Liver (tissue), 8 donors: ENCODE measurements at regions not wholly inside any gene's neighbourhood (a gene's known extent, or its start where the extent isn't known, plus 50 kb on each side); places are given as distances from the start of the nearest gene placed in this dataset.

Experiments used
- DNase-seq: peaks from one replicate; pipeline ENCODE4 v3.0.0-alpha.2; 2017; ENCODE audit warnings: low spot score
- H3K27ac ChIP-seq, 2 donors: one replicate each; pipeline ENCODE4 v1.7.0; 2013; ENCODE audit warnings: inconsistent platforms in 2 of 2, low read length in 2 of 2, control low read depth in 1 of 2, low read depth in 1 of 2, mild to moderate bottlenecking in 1 of 2
- H3K27me3 ChIP-seq, 4 donors: one replicate each; pipeline versions ENCODE4 v1.6.1 to v1.7.0; 2013; ENCODE audit warnings: low read length in 3 of 4, inconsistent platforms in 1 of 4, mild to moderate bottlenecking in 1 of 4, moderate library complexity in 1 of 4; ENCODE audit not compliant: control insufficient read depth in 4 of 4, insufficient read depth in 4 of 4
- H3K36me3 ChIP-seq, 4 donors: one replicate each; pipeline versions ENCODE4 v1.6.1 to v1.7.0; 2013; ENCODE audit warnings: low read length in 3 of 4, mild to moderate bottlenecking in 3 of 4, low read depth in 1 of 4, moderate library complexity in 1 of 4; ENCODE audit not compliant: control insufficient read depth in 4 of 4, insufficient read depth in 3 of 4
- H3K4me1 ChIP-seq, 4 donors: one replicate each; pipeline versions ENCODE4 v1.6.1 to v1.7.0; 2013; ENCODE audit warnings: low read length in 3 of 4, mild to moderate bottlenecking in 3 of 4, moderate library complexity in 1 of 4; ENCODE audit not compliant: control insufficient read depth in 4 of 4, insufficient read depth in 4 of 4
- H3K4me3 ChIP-seq, 3 donors: one replicate each; pipeline versions ENCODE4 v1.6.1 to v1.7.0; 2013; ENCODE audit warnings: low read length in 3 of 3, control low read depth in 1 of 3, low read depth in 1 of 3, mild to moderate bottlenecking in 1 of 3
- H3K9ac ChIP-seq, 2 donors: one replicate each; pipeline ENCODE4 v1.7.0; 2013; ENCODE audit warnings: low read length in 2 of 2, mild to moderate bottlenecking in 2 of 2, moderate library complexity in 2 of 2, control low read depth in 1 of 2, low read depth in 1 of 2
- H3K9me3 ChIP-seq, 4 donors: one replicate each; pipeline versions ENCODE4 v1.6.1 to v1.7.0; 2013; ENCODE audit warnings: low read length in 3 of 4; ENCODE audit not compliant: control insufficient read depth in 4 of 4
- ATF3 ChIP-seq: IDR thresholded peaks from 2 replicates; pipeline ENCODE4 v1.6.1; 2016; ENCODE audit warnings: antibody characterized with exemption
- EGR1 ChIP-seq, 2 donors: IDR thresholded peaks; 2 replicates each; pipeline ENCODE4 v1.6.1; 2016 to 2018; ENCODE audit warnings: antibody characterized with exemption in 2 of 2, low read depth in 2 of 2
- FOXA1 ChIP-seq: IDR thresholded peaks from 2 replicates; pipeline ENCODE4 v1.6.1; 2016; ENCODE audit warnings: antibody characterized with exemption
- FOXA2 ChIP-seq: IDR thresholded peaks from 2 replicates; pipeline ENCODE4 v1.6.1; 2016; ENCODE audit warnings: antibody characterized with exemption
- GABPA ChIP-seq, 2 donors: IDR thresholded peaks in 1 of 2; conservative IDR thresholded peaks in 1 of 2; 2 replicates each; pipeline ENCODE4 v1.6.1; 2016; ENCODE audit warnings: antibody characterized with exemption in 2 of 2, mild to moderate bottlenecking in 1 of 2, moderate library complexity in 1 of 2
- JUND ChIP-seq, 2 donors: IDR thresholded peaks; 2 replicates each; pipeline ENCODE4 v1.6.1; 2016; ENCODE audit warnings: antibody characterized with exemption in 2 of 2
- NR2F2 ChIP-seq: IDR thresholded peaks from 2 replicates; pipeline ENCODE4 v1.6.1; 2016; ENCODE audit warnings: antibody characterized with exemption
- RAD21 ChIP-seq, 2 donors: IDR thresholded peaks; 2 replicates each; pipeline ENCODE4 v1.6.1; 2016; ENCODE audit warnings: antibody characterized with exemption in 2 of 2, mild to moderate bottlenecking in 2 of 2
- RXRA ChIP-seq, 2 donors: IDR thresholded peaks; 2 replicates each; pipeline ENCODE4 v1.6.1; 2017 to 2018; ENCODE audit warnings: antibody characterized with exemption in 2 of 2, mild to moderate bottlenecking in 1 of 2
- SP1 ChIP-seq: IDR thresholded peaks from 2 replicates; pipeline ENCODE4 v1.6.1; 2018; ENCODE audit warnings: antibody characterized with exemption, mild to moderate bottlenecking
- TAF1 ChIP-seq: conservative IDR thresholded peaks from 2 replicates; pipeline ENCODE4 v1.6.1; 2016; ENCODE audit warnings: antibody characterized with exemption, mild to moderate bottlenecking
- YY1 ChIP-seq: IDR thresholded peaks from 2 replicates; pipeline ENCODE4 v1.6.1; 2016; ENCODE audit warnings: antibody characterized with exemption, mild to moderate bottlenecking
- ZBTB33 ChIP-seq: IDR thresholded peaks from 2 replicates; pipeline ENCODE4 v1.6.1; 2016; ENCODE audit warnings: antibody characterized with exemption
- WGBS: extraction: QIAGEN DNeasy Blood & Tissue Kit; methylation state at CpG from one replicate; pipeline ENCODE4 v1.1.7; 2013; 5-methylcytosine and 5-hydroxymethylcytosine counted together
- TF ChIP-seq, protein P1 (sequence below): IDR thresholded peaks from 2 replicates; pipeline ENCODE4 v1.6.1; 2016; ENCODE audit warnings: antibody characterized with exemption
- TF ChIP-seq, protein P2 (sequence below): fragments of 150-350 bp; IDR thresholded peaks from 2 replicates; pipeline ENCODE4 v1.5.1; 2017; ENCODE audit warnings: improper control_type of control experiment, low read depth, low read length; ENCODE audit not compliant: missing input control
- donor health status: healthy.
- donor health status: healthy.
- donor health status: healthy.
- donor health status: healthy.
- donor health status: healthy.

GRCh38 chr3:180808823-180809575 lies 103.5 kb upstream of the FXR1 start (continued):
- TF ChIP-seq RXRA (IDR thresholded peaks at IDR 0.05), result no peak
- TF ChIP-seq YY1, result no peak
- TF ChIP-seq GABPA (IDR thresholded peaks at IDR 0.05 in 1 of 2, conservative IDR thresholded peaks at IDR 0.05 in 1 of 2), result no peak
- TF ChIP-seq FOXA1, result no peak
- TF ChIP-seq, protein P1, sequence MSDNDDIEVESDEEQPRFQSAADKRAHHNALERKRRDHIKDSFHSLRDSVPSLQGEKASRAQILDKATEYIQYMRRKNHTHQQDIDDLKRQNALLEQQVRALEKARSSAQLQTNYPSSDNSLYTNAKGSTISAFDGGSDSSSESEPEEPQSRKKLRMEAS, result no peak
- TF ChIP-seq FOXA2, result no peak

GRCh38 chr3:180820400-180820799 lies 92.1 kb upstream of the FXR1 start:
- no peak overlapping the region for H3K9ac ChIP-seq
- WGBS, result 86% methylated on average over 15 of the region's 15 CpGs
- no peaks in the 10 kb centered on the region for H3K36me3 ChIP-seq
- H3K27ac ChIP-seq, result no peak overlapping the region
- H3K27me3 ChIP-seq, result peaks cover 0 to 4% (median 0%) of the 10 kb centered on the region in 4 donors
- H3K4me1 ChIP-seq, result no peaks in the 10 kb centered on the region
- H3K9me3 ChIP-seq, result no peaks in the 10 kb centered on the region
- TF ChIP-seq JUND (IDR thresholded peaks at IDR 0.05), result no peak
- TF ChIP-seq FOXA1, result no peak
- TF ChIP-seq RAD21 (IDR thresholded peaks at IDR 0.05), result no peak
- TF ChIP-seq ZBTB33, result no peak
- TF ChIP-seq, protein P2, sequence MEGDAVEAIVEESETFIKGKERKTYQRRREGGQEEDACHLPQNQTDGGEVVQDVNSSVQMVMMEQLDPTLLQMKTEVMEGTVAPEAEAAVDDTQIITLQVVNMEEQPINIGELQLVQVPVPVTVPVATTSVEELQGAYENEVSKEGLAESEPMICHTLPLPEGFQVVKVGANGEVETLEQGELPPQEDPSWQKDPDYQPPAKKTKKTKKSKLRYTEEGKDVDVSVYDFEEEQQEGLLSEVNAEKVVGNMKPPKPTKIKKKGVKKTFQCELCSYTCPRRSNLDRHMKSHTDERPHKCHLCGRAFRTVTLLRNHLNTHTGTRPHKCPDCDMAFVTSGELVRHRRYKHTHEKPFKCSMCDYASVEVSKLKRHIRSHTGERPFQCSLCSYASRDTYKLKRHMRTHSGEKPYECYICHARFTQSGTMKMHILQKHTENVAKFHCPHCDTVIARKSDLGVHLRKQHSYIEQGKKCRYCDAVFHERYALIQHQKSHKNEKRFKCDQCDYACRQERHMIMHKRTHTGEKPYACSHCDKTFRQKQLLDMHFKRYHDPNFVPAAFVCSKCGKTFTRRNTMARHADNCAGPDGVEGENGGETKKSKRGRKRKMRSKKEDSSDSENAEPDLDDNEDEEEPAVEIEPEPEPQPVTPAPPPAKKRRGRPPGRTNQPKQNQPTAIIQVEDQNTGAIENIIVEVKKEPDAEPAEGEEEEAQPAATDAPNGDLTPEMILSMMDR, result no peak
- TF ChIP-seq SP1, result no peak
- no peak for TF ChIP-seq ATF3
- no peak overlapping the region for H3K4me3 ChIP-seq
- no peak for DNase-seq

DNA sequence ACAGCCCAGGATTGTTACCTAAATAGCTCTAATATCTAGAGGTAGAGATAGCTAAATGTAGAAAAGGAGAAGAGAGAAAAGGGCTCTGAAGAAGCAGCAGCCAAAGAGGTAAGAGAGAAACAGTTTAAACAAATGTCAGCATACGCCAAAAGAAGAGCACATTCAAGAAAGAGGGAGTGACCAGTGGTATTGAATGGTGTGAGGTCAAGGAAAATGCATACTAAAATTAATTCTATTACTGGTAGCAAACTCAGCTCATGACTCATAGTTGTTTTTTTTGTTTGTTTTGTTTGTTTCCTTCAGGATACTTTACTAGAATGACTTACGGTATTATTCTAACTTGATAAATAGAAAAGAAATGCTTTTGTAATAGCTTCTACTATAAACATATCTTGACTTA lies 86.5 kb upstream of the FXR1 start:
- H3K9ac ChIP-seq, result no peak overlapping the region
- H3K4me1 ChIP-seq, result no peaks in the 10 kb centered on the region
- no peak for DNase-seq
- H3K4me3 ChIP-seq, result no peak overlapping the region
- 82% methylated on average over 2 of the region's 2 CpGs for WGBS
- no peaks in the 10 kb centered on the region for H3K9me3 ChIP-seq
- H3K27ac ChIP-seq, result no peak overlapping the region
- TF ChIP-seq ATF3 (no peak), JUND (IDR thresholded peaks at IDR 0.05) (no peak), ZBTB33 (no peak), SP1 (no peak), YY1 (no peak), NR2F2 (no peak), RAD21 (IDR thresholded peaks at IDR 0.05) (no peak), RXRA (IDR thresholded peaks at IDR 0.05) (no peak), FOXA1 (no peak), EGR1 (IDR thresholded peaks at IDR 0.05; ENCODE audit: low read depth in 2 of 2) (no peak), GABPA (IDR thresholded peaks at IDR 0.05 in 1 of 2, conservative IDR thresholded peaks at IDR 0.05 in 1 of 2) (no peak), FOXA2 (no peak), TAF1 (no peak)
- TF ChIP-seq, protein P1, result no peak
- TF ChIP-seq, protein P2, result no peak
- peaks cover 0 to 4% (median 0%) of the 10 kb centered on the region in 4 donors for H3K27me3 ChIP-seq
- no peaks in the 10 kb centered on the region for H3K36me3 ChIP-seq
